ENCODE measurements at regions not wholly inside any gene's neighbourhood (a gene's known extent, or its start where the extent isn't known, plus 50 kb on each side); places are given as distances from the start of the nearest gene placed in this dataset.

- no peak for DNase-seq (ENCODE audit: low read depth)
- no peak overlapping the region for H3K4me3 ChIP-seq (replicated peaks; ENCODE audit: low read depth, low read length)
These were observed 300.6 kb downstream of the TBL1XR1 start for GRCh38 chr3:176896640-176897039.

GRCh38 chr3:176896165-176896564 is 301.1 kb downstream of the TBL1XR1 start:
- H3K4me3 ChIP-seq (replicated peaks; ENCODE audit: low read depth, low read length), result no peak overlapping the region
- no peak for TF ChIP-seq CTCF (IDR thresholded peaks at IDR 0.05; ENCODE audit: low read length, missing control alignments)
- no peak for DNase-seq (ENCODE audit: low read depth)

More at GRCh38 chr3:176896640-176897039, 300.6 kb downstream of the TBL1XR1 start:
- no peak for TF ChIP-seq CTCF (IDR thresholded peaks at IDR 0.05; ENCODE audit: low read length, missing control alignments)

DNA sequence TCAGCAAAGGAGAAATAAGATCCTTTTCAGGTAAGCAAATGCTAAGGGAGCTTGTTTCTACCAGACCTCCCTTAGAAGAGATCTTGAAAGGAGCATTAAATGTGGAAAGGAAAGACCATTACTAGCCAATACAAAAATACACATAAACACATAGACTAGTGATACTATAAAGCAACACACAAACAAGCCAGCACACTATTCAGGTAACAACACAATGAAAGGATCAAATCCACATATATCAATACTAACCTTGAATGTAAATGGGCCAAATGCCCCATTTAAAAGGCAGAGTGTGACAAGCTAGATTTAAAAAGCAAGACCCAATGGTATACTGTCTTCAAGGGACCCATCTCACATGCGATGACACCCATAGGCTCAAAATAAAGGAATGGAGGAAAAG is 317.6 kb downstream of the TBL1XR1 start:
- TF ChIP-seq CTCF (IDR thresholded peaks at IDR 0.05; ENCODE audit: low read length, missing control alignments), result no peak
- H3K4me3 ChIP-seq (replicated peaks; ENCODE audit: low read depth, low read length), result no peak overlapping the region
- no peak for DNase-seq (ENCODE audit: low read depth)

DNA sequence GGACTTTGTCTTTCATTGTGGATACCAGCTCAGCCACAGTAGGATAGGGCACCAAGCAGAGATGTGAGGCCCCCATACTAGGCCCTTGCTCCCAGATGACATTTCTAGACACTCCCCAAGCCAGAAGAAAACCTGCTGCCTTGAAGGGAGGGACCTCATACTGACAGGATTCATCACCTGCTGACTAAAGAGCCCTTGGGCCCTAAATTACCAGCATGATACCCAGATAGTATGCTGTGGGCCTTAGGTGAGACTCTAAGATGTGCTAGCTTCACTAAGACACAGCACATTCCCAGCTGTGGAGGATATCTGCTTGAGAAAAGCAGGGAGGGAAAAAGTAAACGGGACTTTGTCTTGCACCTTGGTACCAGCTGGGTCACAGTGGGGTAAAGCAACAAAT is 324.0 kb downstream of the TBL1XR1 start:
- no peak overlapping the region for H3K4me3 ChIP-seq (replicated peaks; ENCODE audit: low read depth, low read length)
- no peak for DNase-seq (ENCODE audit: low read depth)
- TF ChIP-seq CTCF (IDR thresholded peaks at IDR 0.05; ENCODE audit: low read length, missing control alignments), result no peak

DNA sequence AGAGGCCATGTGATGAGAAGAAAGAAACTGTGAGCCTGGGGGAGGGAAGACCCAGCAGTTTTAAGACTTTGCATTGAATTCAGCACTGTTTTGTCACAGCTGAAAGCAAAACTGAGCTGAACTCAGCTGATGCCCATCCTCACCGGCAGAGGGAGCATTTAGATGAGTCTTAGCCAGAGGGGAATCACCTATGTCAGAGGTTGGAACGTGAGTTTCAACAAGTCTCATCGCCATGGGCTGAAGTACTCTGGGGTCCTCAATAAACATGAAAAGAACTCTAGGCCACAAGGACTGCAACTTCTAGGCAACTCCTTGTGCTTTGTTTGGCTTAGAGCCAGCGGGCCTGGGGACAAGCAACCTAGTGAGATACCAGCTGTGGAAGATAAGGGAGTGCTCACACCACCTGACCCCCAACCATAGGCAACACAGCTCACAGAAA is 324.5 kb downstream of the TBL1XR1 start:
- peak; percentile 70 for DNase-seq (ENCODE audit: low read depth)
- TF ChIP-seq CTCF (IDR thresholded peaks at IDR 0.05; ENCODE audit: low read length, missing control alignments), result peak; percentile 95
- no peak overlapping the region for H3K4me3 ChIP-seq (replicated peaks; ENCODE audit: low read depth, low read length)

GRCh38 chr3:176870451-176870850 is 326.8 kb downstream of the TBL1XR1 start:
- TF ChIP-seq CTCF (IDR thresholded peaks at IDR 0.05; ENCODE audit: low read length, missing control alignments), result no peak
- no peak for DNase-seq (ENCODE audit: low read depth)
- H3K4me3 ChIP-seq (replicated peaks; ENCODE audit: low read depth, low read length), result no peak overlapping the region
